GM19395 (cell line): ENCODE measurements at regions not wholly inside any gene's neighbourhood (a gene's known extent, or its start where the extent isn't known, plus 50 kb on each side); places are given as distances from the start of the nearest gene placed in this dataset.
"Not testable (repeated sequence)": the region's sequence is repeated elsewhere in the genome, so short reads cannot be mapped to it uniquely, and the experiment has no call there.

ENCODE experiments used
- ATAC-seq: cut with Tn5 transposase; IDR thresholded peaks from one replicate; pipeline ENCODE4 v1.9.1; 2021; ENCODE audit warnings: mild to moderate bottlenecking, moderate library complexity; ENCODE audit not compliant: unreplicated experiment

DNA sequence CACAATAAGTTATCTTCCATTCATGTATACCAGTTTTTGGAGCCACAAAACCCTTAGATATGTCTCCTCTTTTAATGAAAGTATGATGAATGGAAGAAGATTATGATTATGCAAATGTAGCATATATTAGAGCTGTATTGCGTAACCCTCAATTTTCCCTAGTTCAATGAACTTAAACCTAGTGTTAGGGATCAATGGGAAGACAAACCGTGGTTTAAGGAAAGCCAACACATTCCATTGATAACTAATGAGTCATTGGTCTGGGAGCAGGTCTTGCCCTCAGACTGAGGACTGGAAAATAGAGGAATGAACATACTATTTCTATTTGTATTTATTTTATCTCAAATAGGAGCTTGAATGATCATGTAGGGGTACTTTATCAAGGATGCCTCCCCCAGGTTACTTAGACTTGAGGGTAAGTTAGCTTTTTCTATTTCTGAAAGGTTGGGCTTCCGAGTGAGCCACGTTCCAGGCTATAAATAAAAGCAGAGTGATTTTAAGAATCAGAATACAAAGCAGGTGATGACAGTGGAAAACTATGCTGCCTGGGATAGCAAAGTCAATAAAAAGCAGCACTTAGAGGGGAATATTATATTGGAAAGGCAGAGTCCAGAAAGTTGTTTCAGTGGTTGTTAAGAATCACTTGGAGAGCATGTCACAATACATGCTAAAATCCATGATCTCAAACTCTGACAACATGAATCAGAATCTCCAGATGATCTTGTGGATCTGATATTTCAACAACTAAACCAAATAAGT lies 356.0 kb downstream of the ADAM29 start:
- ATAC-seq: no peak

DNA sequence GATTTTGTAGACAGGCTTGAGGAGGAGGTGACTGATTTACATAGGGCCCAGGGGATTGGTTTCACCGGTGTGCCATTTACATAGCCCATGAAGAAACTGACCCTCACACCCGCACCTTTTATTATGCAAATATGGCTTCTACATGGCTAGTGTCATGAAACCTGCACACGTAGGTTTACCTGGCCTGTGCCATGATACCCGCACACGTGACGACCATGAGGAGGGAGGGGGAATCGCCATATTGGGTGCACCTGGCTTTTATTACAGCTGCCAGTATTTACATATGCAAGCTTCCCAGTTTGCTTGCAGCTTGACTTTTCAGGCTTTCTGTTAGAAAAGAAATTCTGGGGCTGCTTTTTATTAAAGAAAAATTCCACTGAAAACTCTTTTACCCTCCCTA lies 359.7 kb downstream of the ADAM29 start:
- ATAC-seq: no peak

DNA sequence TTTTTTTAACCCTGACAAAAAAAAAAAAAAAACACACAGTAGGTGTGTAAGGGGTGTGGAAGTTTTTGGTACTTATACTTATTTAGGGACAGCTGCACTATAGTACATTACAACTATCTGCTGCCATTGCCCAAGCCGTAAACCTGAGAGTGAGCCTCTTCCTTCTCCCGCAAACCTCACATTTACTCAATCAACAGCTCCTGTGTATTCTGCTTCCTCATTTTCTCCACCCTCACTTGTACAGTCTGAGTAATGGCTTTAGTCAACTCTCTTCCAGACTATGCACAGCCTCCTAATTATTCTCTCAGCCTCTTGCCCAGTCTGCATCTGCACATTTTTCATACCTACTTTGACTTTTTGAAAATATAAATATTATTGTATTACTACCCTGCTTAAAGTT lies 362.0 kb downstream of the ADAM29 start:
- ATAC-seq: no peak

DNA sequence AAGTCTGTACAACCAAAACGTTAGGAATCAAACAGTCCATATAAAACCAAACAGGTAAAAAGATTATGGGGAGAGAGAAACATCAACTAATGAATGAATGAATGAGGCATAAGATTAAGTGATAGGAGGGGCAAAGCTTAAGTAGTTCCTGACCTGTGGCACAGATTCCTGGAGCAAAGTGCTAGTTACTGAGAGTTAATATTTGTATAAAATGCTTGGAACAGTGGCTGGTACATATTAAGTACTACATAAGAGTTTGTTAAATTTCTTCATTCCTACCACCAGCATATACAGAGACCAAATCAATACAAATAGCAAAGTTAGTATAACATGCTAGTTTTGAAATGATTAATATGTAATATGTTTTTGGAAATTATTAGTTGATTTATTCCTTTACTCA lies 363.7 kb downstream of the ADAM29 start:
- ATAC-seq: no peak

DNA sequence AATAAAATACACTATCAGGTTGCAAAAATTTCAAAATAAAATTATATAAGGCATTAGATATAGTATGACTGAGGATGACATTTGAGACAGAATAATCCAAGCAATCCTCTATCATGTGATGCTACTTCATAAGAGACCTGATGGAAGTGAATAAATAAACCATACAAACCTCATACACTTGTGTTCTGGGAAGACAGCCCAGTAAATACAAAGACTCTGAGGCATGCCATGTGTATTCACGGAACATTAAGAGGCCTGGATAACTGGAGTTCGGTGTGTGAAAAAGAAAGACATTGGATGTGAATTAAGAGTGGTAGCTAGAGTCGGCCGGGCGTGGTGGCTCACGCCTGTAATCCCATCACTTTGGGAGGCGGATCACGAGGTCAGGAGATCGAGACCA lies 364.2 kb downstream of the ADAM29 start:
- no peak for ATAC-seq

DNA sequence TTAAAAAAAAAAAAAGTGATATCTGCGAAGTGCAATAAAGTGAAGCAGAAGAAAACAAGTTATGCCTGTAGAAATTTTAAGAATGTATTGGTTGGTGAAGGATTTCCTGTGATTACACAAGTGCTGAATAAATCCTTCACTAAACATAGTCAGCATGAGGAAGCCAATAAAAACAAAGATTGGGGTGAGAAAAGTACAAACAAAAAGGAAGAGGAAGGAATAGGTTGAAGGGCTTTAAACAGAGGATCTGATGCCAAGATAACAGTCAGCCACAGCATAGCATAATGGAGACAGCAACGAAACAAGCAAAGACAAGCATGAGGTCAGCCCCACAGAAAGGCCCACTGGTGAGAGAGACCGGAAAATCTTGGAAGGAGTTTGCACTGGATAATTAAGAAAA lies 372.2 kb downstream of the ADAM29 start:
- no peak for ATAC-seq

DNA sequence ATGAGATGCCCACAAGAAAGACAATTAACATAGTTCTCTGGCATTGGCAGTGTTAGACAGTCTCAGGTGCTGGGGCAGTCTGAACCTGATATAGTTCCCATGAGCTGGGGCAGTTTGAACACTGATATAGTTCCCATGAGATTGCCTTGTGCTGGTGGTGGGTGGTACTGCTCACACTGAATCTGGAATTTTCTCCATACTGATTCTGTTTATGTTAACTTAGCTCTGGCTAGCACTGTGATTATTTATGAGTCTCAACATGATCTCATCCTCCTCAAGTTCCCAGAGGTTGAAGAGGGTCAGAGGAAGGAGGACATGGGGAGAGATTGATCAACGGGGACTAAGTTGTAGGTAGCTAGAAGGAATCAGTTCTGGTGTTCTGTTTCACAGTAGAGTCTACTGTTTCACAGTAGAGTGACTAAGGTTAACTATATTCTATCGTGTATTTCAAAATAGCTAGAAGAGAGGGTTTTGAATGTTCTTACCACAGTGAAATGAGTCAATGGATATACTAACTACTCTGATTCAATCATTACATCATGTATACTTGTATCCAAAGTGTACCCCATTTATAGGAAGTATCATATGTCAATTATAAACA lies 379.9 kb downstream of the ADAM29 start:
- no peak for ATAC-seq

DNA sequence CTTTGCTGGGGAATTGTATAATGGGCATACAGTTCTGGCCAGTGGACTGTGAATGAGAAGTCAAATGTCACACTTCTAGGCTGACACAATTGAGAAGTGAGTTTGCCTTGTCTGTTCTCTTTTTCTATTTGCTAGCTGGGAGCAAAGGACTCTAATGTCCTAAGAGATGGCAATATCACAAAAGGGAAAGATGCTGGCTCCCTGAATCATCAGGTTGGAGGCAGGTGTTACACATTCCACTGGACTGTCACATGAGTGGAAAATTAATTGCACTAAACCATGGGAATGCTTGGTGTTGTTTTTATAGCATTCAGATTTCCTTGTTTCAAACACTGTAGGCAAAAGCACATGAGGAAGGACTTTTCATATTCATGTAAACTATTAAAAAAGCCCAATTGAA lies 388.3 kb downstream of the ADAM29 start:
- ATAC-seq: no peak

DNA sequence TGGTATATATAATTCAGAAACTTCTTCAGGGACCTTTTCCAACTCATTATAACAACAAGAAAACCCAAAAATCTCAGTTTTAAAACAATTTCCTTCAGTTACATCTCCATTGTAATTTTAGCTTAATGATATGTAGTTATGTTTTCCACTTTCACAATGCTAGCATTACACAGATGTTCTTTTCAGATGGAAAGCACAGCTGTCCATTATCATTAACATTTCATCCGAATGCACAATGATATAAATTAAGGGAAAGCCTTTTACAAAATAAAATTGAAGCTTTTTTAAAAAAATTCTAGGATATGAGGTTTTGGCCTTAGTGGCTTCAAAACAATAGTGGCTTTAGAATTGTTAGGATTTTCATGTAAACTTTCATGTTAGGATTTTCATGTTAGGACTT lies 389.2 kb downstream of the ADAM29 start:
- ATAC-seq: no peak

DNA sequence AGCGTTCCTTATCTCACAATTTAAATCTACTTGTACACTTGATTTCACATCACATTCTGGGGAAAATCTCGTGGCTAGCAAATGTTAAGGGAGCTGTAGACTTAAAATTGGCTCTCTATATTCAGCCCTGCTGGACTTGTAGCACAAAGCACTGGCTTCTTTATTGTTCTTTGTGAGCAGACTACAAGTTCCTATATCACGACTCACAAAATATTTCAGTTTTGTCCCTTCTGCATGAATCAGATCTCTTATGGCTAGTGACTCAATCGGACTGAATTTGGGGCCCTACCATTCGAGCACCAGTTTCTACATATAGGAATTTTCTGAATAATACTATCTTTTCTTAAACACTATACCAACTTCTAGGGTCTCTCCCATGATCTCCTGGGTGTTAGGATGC lies 390.1 kb downstream of the ADAM29 start:
- ATAC-seq: no peak

DNA sequence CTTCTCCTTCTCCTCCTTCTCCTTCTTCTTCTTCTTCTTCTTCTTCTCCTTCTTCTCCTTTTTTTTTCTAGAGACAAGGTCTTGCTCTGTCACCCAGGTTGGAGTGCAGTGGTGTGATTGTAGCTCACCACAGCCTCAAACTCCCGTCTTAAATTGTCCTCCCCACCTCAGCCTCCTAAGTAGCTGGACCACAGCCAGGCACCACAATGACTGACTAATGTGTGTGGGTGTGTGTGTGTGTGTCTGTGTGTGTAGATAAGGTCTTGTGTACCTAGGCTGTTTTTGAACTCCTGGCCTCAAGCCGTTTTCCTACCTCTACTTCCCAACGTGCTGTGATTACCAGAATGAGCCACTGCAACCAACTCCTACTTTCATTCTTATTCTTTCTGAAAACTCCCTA lies 390.9 kb downstream of the ADAM29 start:
- no peak for ATAC-seq

DNA sequence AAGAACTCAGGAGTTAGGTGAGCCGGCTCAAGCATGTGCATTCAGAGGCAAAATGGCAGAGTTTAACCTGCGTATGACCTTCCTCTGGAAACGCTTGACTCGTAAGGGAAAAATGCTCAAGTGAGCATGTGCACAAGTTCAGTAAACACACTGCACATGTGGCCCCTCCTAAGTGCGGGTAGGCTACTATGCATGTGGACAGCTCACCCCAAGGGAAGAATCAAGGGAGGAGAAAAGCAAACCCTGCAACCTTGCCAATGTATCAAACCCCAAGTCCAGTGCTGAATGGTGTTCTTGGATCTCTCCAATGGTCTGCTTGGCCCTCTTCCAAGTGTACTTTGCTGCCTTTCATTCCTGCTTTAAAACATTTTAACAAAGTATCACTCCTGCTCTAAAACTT lies 407.1 kb downstream of the ADAM29 start:
- ATAC-seq: no peak

DNA sequence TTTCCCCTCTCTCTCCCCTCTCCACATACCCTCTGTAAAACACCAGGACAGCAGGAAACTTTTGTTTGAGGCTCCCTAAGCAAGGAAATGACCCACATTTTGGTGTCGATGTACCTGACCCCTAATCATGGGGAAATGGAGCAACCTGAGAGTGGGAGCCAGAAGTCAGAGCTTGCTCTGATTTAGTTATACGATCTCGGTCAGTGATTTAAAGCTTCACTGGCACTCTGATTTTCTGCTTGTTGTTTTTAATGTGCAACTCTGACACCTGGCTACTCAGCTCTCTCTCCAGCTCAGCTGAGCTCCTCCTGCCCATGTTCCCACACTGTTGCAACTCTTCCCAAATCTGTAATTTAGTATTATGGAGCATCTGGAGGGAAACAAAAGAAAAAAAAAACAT lies 408.6 kb downstream of the ADAM29 start:
- no peak for ATAC-seq

DNA sequence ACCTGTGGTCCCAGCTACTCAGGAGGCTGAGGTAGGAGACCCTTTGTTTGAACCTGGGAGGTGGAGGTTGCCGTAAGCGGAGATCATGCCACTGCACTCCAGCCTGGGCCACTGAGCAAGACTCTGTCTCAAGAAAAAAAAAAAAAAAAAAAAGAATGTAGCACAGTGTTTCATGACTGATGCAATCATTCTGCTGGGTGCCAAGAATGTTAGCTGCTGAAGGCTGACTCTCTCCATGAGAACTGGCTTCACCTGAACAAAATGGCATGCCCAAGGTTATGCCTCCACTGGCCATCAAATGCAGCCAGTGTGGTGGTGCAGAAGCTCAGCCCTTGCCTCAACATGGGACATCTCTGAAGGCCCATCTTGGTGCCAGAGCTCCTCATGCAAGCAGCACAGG lies 412.1 kb downstream of the ADAM29 start:
- no peak for ATAC-seq

DNA sequence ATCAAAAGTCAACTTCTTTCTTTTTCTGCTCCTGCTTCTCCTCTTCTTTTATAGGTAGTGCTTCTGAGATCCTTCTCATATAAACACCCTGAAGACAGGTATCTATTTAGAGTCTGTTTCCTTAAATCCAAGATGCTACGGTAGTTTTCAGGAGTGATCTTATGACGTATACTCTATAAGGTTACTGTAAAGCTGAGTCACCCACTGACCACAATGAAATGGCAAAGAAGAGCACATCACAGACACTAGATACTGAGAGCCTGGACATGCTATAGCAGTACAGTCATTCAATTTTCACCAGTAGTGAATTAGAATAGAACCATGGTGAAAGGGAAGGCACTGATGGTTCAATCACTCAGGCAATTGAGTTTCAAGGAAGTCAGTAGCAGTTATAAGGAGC lies 412.5 kb downstream of the ADAM29 start:
- ATAC-seq: no peak

DNA sequence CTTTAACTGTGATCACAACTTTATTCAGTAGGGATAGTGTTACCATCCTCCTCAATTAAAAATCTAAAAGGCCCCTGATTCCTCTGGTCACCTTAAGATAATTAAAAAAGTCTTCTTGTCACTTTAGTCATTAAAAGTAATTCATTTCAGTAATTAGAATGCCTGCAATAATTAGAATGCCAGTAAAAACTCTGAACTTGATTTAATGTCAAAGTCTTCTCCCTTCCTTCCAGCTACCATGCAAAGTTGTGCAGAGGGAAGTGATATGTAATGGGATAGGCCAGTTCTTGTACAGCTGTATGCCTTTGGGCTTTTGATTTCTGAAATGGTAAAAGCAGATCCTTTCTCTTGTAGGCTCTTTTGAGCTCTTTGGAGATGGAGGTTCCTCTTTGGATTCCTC lies 417.2 kb downstream of the ADAM29 start:
- ATAC-seq: no peak

DNA sequence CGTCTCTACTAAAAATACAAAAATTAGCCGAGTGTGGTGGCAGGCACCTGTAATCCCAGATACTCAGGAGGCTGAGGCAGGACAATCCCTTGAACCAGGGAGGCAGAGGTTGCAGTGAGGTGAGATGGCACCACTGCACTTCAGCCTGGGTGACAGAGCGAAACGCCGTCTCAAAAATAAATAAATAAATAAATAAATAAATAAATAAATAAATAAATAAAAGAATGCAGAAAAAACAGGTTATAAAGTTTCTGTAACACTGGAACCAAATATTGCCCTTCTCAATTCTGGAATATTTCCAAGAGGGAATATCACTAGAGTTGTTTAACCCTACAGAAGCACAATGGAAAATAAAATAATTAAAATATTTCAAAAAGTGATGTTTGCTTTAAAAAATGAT lies 418.4 kb downstream of the ADAM29 start:
- not testable (repeated sequence) for ATAC-seq

DNA sequence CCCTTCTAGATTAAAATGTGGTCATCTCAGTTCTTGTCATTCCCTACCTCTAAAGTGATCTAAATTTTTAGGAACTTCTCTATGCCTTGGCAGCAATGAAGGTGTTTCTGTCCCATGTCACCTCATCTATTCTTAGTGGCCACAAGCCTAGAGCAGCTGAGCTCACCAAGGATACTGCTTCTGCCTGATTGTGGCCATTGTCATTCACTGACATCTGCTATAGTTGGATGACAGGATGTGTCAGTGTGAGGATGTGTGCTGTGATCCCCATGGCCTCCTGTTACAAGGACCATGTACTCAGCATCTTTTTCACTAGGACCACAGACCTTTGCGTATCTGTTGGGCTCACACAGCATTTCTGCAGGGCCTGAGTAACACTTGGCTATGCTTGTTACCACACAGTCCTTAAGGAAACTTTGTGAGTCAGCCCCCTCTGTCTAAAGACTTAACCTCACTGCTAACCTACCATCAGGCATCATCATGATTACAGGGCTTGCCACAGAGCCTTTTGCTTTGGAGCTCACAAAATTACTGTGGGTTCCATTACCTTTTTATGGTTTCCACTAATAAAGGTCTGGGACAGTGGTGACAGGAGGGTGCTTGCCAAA lies 421.0 kb downstream of the ADAM29 start:
- no peak for ATAC-seq

DNA sequence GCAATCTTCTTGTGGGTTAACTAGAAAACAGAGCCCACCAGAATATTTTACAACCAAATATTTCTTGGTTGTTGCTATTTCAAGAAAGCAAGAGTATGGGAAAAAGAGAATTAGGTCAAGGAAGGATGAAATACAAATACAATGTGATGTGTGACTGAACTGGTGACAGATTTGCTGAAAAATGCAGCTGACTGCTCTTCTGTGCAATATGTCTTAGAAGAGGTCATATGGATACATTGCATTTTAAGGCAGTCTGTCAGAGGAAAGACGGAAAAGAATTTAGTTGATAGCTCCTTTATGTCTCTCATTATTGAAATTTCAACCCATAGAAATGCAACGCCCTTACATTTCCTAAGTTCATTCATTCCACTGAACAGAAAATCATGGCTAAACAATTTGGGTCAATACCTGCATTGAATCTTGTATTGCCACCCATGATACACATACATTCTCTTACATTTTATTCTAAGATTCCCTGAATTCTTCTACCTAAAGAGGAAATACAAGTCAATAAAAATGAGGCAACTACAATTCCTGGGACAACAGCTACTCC lies 423.1 kb downstream of the ADAM29 start:
- ATAC-seq: no peak

DNA sequence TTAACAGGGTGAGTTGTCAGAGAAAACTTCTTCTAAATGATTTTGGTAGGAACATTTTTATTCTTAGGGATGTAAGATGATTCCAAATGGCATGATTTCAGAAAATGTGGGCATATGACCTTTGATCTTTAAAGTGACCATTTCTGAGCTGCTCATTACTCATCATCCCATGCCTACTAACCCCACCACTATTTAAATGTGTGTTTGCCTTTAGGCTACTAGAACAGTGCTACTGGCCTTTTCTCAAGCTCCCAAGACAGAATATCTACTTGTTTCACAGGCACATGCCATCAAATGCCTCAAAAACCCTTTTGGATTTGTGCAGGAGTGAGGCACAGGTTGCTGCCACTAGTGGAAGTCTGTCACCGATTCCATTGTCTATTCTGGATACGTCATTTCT lies 428.2 kb downstream of the ADAM29 start:
- no peak for ATAC-seq

DNA sequence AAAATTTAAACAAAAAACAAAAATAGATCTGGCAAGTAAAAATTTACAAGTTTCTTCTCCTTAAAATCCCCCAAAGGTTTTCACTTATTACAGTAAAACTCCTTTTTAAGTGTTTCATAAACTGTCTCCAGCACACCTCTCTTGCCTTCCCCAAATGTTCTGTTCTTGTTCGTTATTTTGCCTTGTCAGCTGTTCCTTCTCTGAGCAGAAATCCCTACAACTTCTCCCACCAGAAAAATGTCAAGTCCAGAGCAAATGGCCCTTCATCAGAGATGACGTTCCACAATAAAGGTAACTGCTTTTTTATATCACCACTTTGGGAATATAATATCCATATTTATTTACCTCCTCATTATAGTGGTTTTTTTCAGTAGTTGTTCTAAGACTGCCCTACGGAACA lies 432.1 kb downstream of the ADAM29 start:
- no peak for ATAC-seq

DNA sequence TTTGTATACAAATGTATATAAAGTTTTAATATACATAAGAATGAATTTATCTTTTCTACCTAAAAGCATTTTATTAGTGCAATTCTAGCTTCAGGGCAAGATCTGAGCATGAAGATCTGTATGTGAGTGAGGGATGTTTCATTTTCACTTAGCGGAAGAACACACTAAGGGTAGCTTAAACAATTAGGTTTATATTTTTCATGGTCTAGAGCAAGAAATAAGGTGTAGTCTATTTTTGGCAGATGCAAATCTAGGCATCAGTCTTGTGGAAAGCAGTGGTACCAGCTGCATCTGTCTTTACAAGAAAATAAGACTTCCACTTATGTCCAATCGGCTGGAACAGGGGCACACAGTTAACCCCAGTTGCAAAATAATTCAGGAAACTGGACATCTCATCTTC lies 433.3 kb downstream of the ADAM29 start:
- ATAC-seq: no peak
